M059J (cell line): ENCODE measurements at regions not wholly inside any gene's neighbourhood (a gene's known extent, or its start where the extent isn't known, plus 50 kb on each side); places are given as distances from the start of the nearest gene placed in this dataset.
A peak's percentile ranks its signal among the peaks of the same experiment; 100 is the strongest.

ENCODE experiments used
- DNase-seq: peaks from one replicate; pipeline ENCODE4 v3.0.0-alpha.2; 2012; ENCODE audit warnings: low read depth

GRCh38 chr6:53216301-53216700, 67.7 kb upstream of the GCM1 start:
- DNase-seq, result no peak

GRCh38 chr6:53214172-53214571, 65.5 kb upstream of the GCM1 start:
- no peak for DNase-seq

GRCh38 chr6:53210811-53211210, 62.2 kb upstream of the GCM1 start:
- no peak for DNase-seq

GRCh38 chr6:53209681-53210080, 61.0 kb upstream of the GCM1 start:
- no peak for DNase-seq

DNA sequence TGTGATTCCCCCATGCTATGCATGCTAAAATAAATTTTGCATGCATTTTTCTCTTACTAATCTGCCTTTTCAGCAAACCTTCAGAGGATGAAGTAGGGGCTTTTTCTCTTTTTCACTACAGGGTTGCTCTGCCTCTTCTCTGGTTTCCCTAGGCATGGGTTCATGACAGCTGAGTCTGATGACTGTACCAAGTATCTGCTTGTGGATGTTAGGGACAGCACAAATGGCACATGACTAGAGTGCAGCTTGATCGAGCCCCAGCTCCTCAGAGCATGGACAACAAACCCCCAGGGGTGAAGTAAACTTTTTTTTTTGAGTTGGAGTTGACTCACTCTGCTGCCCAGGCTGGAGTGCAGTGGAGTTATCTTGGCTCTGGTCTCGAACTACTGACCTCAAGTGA, 57.1 kb upstream of the GCM1 start:
- DNase-seq, result peak; percentile 13

DNA sequence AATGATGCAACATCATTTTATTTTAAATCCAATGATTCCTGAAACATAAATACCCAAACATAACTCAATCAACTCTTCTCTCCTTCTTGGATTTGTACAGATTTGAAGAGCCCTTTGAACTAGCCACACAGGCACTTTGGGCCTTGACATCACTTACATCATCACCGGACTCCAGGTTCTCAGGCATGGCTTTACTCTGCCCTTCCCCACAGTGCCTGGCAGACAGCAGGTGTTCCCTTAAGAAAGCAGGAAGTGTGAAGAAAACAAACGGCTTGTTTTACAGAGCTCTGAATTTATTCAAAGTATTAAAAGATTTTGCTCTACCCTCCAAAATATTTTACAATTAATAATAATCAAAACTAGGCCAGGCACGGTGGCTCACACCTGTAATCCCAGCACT, 54.8 kb upstream of the GCM1 start:
- no peak for DNase-seq

DNA sequence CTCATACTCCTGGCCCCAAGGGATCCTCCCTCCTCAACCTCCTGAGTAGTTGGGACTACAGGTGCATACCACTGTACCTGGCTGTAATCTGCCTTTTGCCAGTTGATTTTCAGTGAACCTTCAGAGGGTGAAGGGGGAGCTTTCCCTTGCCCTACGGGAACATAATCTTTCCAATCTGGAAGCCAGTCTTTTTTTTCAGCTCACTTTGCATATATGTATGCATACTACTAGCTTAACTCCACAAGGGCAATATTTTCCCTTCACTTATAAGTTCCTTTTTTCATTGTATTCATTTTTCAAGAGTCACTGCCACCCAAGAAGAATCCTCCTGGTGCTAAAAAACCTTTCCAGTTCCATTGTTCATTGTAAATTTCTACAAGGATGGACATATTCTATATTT, 53.4 kb upstream of the GCM1 start:
- no peak for DNase-seq

DNA sequence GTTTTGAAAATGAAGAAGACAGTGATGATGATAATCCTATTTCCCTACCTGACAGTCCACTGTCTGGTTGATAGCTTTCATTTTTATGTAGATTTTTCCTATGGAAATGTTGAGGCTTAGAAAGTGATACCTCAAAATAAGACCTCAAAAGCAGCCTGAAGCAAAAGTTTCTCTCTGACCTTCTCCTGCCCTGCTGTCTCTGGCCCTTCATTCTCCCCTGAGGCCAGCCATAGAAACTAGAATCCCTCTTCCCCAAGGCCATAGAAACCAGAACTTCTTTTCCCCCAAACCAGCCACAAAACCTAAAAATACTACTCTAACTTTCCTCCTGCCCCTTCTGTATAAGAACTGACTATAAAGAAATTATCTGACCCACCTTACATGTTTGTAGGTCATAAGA, 52.6 kb upstream of the GCM1 start:
- DNase-seq, result no peak

GRCh38 chr6:53199765-53200164, 51.1 kb upstream of the GCM1 start:
- DNase-seq, result no peak

- no peak for DNase-seq
Measured at GRCh38 chr6:53199156-53199555, 50.5 kb upstream of the GCM1 start.
